ENCODE measurements at regions not wholly inside any gene's neighbourhood (a gene's known extent, or its start where the extent isn't known, plus 50 kb on each side); places are given as distances from the start of the nearest gene placed in this dataset.

GRCh38 chr4:31365006-31365690 lies 645.0 kb downstream of the PCDH7 start:
- no peak for DNase-seq (ENCODE audit: low read depth)

GRCh38 chr4:31366041-31366440 lies 645.9 kb downstream of the PCDH7 start:
- no peak for DNase-seq (ENCODE audit: low read depth)

GRCh38 chr4:31370866-31371465 lies 650.8 kb downstream of the PCDH7 start:
- no peak for DNase-seq (ENCODE audit: low read depth)

- no peak for DNase-seq (ENCODE audit: low read depth)
Observed at GRCh38 chr4:31374256-31374960, 654.2 kb downstream of the PCDH7 start.

- DNase-seq (ENCODE audit: low read depth) = no peak
Observed at GRCh38 chr4:31375936-31376335, 655.8 kb downstream of the PCDH7 start.

- DNase-seq (ENCODE audit: low read depth) = no peak
Observed at GRCh38 chr4:31379364-31379763, 659.2 kb downstream of the PCDH7 start.

GRCh38 chr4:31383767-31384166 lies 663.6 kb downstream of the PCDH7 start:
- no peak for DNase-seq (ENCODE audit: low read depth)

- DNase-seq (ENCODE audit: low read depth) = no peak
Observed at GRCh38 chr4:31390849-31391248, 670.7 kb downstream of the PCDH7 start.

GRCh38 chr4:31391976-31392375 lies 671.8 kb downstream of the PCDH7 start:
- no peak for DNase-seq (ENCODE audit: low read depth)

GRCh38 chr4:31392923-31393322 lies 672.8 kb downstream of the PCDH7 start:
- DNase-seq (ENCODE audit: low read depth) = no peak

GRCh38 chr4:31408121-31408520 lies 688.0 kb downstream of the PCDH7 start:
- no peak for DNase-seq (ENCODE audit: low read depth)

GRCh38 chr4:31411565-31411964 lies 691.4 kb downstream of the PCDH7 start:
- DNase-seq (ENCODE audit: low read depth) = no peak

- DNase-seq (ENCODE audit: low read depth) = no peak
Observed at GRCh38 chr4:31415629-31416028, 695.5 kb downstream of the PCDH7 start.

- no peak for DNase-seq (ENCODE audit: low read depth)
Observed at GRCh38 chr4:31416498-31416897, 696.3 kb downstream of the PCDH7 start.

- DNase-seq (ENCODE audit: low read depth) = no peak
Observed at GRCh38 chr4:31417040-31417439, 696.9 kb downstream of the PCDH7 start.

- no peak for DNase-seq (ENCODE audit: low read depth)
Observed at GRCh38 chr4:31422006-31422405, 701.8 kb downstream of the PCDH7 start.

- DNase-seq (ENCODE audit: low read depth) = no peak
Observed at GRCh38 chr4:31427691-31428090, 707.5 kb downstream of the PCDH7 start.

- no peak for DNase-seq (ENCODE audit: low read depth)
Observed at GRCh38 chr4:31442236-31442635, 722.1 kb downstream of the PCDH7 start.

GRCh38 chr4:31445526-31445925 lies 725.4 kb downstream of the PCDH7 start:
- DNase-seq (ENCODE audit: low read depth) = no peak

GRCh38 chr4:31455612-31456011 lies 735.4 kb downstream of the PCDH7 start:
- DNase-seq (ENCODE audit: low read depth) = no peak

GRCh38 chr4:31458813-31459212 lies 738.6 kb downstream of the PCDH7 start:
- DNase-seq (ENCODE audit: low read depth) = no peak

- DNase-seq (ENCODE audit: low read depth) = no peak
Observed at GRCh38 chr4:31461421-31461820, 741.3 kb downstream of the PCDH7 start.

GRCh38 chr4:31467781-31468180 lies 747.6 kb downstream of the PCDH7 start:
- no peak for DNase-seq (ENCODE audit: low read depth)

Data from activated T-cell treated with anti-CD3 and anti-CD28 coated beads for 48 hours (primary cell).